ENCODE measurements at regions not wholly inside any gene's neighbourhood (a gene's known extent, or its start where the extent isn't known, plus 50 kb on each side); places are given as distances from the start of the nearest gene placed in this dataset.

- DNase-seq (ENCODE audit: extremely low spot score, unreplicated experiment), result no peak
- Mint-ChIP-seq H3K27ac (ENCODE audit: unreplicated experiment) (no peak overlapping the region), H3K4me1 (ENCODE audit: unreplicated experiment) (no peaks in the 10 kb centered on the region), H3K4me3 (ENCODE audit: unreplicated experiment) (no peak overlapping the region), H3K27me3 (ENCODE audit: unreplicated experiment) (peaks cover 42% of the 10 kb centered on the region), H3K36me3 (ENCODE audit: unreplicated experiment) (no peaks in the 10 kb centered on the region), H3K9me3 (ENCODE audit: unreplicated experiment) (no peaks in the 10 kb centered on the region)
- no peak for TF ChIP-seq CTCF (IDR thresholded peaks at IDR 0.05)
Measured at GRCh38 chr3:16813336-16813735, 71.4 kb upstream of the PLCL2 start.

- no peak overlapping the region for H3K4me3 Mint-ChIP-seq (ENCODE audit: unreplicated experiment)
Measured at GRCh38 chr3:16816048-16816780, 68.5 kb upstream of the PLCL2 start.

DNA sequence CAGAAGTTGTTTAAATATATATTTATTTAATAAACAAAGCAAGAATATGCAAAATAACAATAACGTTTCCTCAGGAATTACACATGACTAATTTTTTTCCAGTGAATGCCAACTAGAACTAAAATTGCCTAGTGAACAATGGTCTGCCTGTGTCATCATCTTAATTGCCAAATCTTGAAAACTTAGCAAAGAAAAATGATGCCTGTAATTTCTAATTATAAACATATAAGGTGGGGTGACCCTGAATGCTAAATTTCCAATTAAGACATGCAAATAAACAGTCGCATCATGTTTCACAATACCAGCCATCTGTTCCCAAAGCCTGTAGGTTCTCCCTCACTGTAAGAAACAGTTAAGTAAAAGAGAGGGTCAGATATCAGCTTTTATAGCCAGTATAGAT, 67.6 kb upstream of the PLCL2 start:
- no peak overlapping the region for H3K4me3 Mint-ChIP-seq (ENCODE audit: unreplicated experiment)
- DNase-seq (ENCODE audit: extremely low spot score, unreplicated experiment), result no peak
- H3K9me3 Mint-ChIP-seq (ENCODE audit: unreplicated experiment), result no peaks in the 10 kb centered on the region
- H3K4me1 Mint-ChIP-seq (ENCODE audit: unreplicated experiment), result no peaks in the 10 kb centered on the region
- H3K27me3 Mint-ChIP-seq (ENCODE audit: unreplicated experiment), result peaks cover 28% of the 10 kb centered on the region
- TF ChIP-seq CTCF (IDR thresholded peaks at IDR 0.05), result no peak
- H3K27ac Mint-ChIP-seq (ENCODE audit: unreplicated experiment), result no peak overlapping the region
- no peaks in the 10 kb centered on the region for H3K36me3 Mint-ChIP-seq (ENCODE audit: unreplicated experiment)

More at GRCh38 chr3:16816048-16816780, 68.5 kb upstream of the PLCL2 start:
- H3K27ac Mint-ChIP-seq (ENCODE audit: unreplicated experiment), result no peak overlapping the region
- DNase-seq (ENCODE audit: extremely low spot score, unreplicated experiment), result no peak
- H3K9me3 Mint-ChIP-seq (ENCODE audit: unreplicated experiment), result no peaks in the 10 kb centered on the region
- H3K27me3 Mint-ChIP-seq (ENCODE audit: unreplicated experiment), result peaks cover 31% of the 10 kb centered on the region
- H3K4me1 Mint-ChIP-seq (ENCODE audit: unreplicated experiment), result no peaks in the 10 kb centered on the region
- H3K36me3 Mint-ChIP-seq (ENCODE audit: unreplicated experiment), result no peaks in the 10 kb centered on the region
- TF ChIP-seq CTCF (IDR thresholded peaks at IDR 0.05), result no peak

DNA sequence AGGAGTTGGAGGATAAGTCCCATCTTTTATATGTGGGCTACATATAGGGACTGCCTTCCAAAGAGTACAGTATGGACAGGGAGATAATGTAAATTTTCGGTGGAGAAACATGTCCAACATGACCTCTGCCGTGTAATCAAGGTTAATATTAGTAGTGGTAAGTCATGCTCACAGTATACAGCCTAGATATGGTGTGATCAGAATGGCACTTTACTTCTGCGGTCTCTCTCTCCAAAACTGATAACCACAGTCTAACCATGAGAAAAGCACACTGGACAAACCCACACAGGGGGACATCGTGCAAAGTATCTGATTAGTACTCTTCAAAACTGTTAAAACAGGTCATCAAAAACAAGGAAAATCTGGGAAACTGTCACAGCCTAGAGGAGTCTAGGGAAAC, 66.6 kb upstream of the PLCL2 start:
- Mint-ChIP-seq H3K9me3 (ENCODE audit: unreplicated experiment) (no peaks in the 10 kb centered on the region), H3K36me3 (ENCODE audit: unreplicated experiment) (no peaks in the 10 kb centered on the region), H3K27ac (ENCODE audit: unreplicated experiment) (no peak overlapping the region), H3K4me1 (ENCODE audit: unreplicated experiment) (no peaks in the 10 kb centered on the region), H3K4me3 (ENCODE audit: unreplicated experiment) (no peak overlapping the region), H3K27me3 (ENCODE audit: unreplicated experiment) (peaks cover 27% of the 10 kb centered on the region)
- no peak for TF ChIP-seq CTCF (IDR thresholded peaks at IDR 0.05)
- DNase-seq (ENCODE audit: extremely low spot score, unreplicated experiment), result no peak

DNA sequence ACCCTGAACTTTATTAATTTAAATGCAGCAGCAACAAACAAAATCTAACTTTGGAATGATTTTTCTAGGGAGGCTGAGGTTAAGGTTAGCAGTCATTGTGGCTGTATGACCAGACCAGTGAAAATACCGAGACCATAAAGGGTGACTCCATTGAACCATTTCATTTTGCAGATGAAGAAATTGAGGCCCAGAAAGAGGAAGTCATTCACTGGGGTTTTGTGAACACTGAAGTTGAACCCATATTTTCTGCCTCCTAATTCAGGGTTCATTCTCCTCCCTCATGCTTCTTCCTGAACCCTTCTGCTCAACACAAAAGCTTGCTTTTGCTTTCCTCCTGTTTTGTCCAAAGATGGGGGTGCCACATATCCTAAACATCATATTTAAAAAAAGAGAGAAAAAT, 65.8 kb upstream of the PLCL2 start:
- Mint-ChIP-seq H3K4me3 (ENCODE audit: unreplicated experiment) (no peak overlapping the region), H3K27me3 (ENCODE audit: unreplicated experiment) (peaks cover 25% of the 10 kb centered on the region), H3K9me3 (ENCODE audit: unreplicated experiment) (no peaks in the 10 kb centered on the region), H3K4me1 (ENCODE audit: unreplicated experiment) (no peaks in the 10 kb centered on the region), H3K27ac (ENCODE audit: unreplicated experiment) (no peak overlapping the region), H3K36me3 (ENCODE audit: unreplicated experiment) (no peaks in the 10 kb centered on the region)
- no peak for TF ChIP-seq CTCF (IDR thresholded peaks at IDR 0.05)
- DNase-seq (ENCODE audit: extremely low spot score, unreplicated experiment), result no peak
